Esophagus mucosa (tissue), 1 donor: ENCODE measurements at regions not wholly inside any gene's neighbourhood (a gene's known extent, or its start where the extent isn't known, plus 50 kb on each side); places are given as distances from the start of the nearest gene placed in this dataset.

ENCODE experiments used
- ATAC-seq: fragments of 200-7000 bp; cut with Tn5 transposase; one replicate; pipeline ENCODE4 v1.9.1; 2020
- donor health status: DM: yes; HTN: yes; CAD: no.

DNA sequence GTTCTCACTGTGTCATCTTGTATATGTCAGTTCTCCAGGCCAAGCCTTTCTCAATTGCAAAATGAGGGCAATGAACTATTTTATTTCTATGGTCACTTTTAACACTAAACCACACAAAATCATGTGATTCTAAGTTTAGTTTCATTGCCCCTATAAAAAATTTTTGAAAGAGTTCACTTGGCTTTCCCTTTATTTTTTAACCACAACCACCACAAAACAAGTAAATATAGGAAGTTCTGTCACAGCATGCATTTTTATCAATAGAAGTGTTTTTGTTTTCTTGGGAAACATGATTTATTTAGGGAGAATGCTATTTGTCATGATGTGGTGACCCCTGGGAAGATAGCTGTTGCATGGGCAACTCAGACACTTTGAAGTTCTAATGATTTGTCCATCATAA, 169.1 kb downstream of the CSNK1G3 start:
- no peak for ATAC-seq

DNA sequence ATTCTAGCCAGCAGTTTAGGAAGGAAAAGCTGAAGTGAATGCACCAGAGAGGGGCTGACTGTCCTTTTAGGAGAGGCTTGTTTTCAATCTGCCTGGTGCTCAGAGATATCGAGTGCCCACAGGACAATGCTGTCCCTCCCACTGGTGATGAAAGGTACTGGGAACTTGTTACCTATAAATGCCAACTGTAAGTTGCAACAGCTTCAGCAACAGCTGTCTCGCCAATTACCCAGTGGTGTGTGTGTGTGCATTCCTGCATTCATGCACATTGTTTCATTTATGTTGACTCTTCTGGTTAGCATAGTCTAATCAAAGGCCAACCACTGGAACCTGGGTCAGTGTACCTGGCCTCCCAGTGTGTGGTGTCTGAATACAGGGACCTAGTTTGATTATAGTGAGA, 161.1 kb downstream of the CSNK1G3 start:
- ATAC-seq, result no peak

GRCh38 chr5:123671711-123672456, 159.9 kb downstream of the CSNK1G3 start:
- no peak for ATAC-seq

DNA sequence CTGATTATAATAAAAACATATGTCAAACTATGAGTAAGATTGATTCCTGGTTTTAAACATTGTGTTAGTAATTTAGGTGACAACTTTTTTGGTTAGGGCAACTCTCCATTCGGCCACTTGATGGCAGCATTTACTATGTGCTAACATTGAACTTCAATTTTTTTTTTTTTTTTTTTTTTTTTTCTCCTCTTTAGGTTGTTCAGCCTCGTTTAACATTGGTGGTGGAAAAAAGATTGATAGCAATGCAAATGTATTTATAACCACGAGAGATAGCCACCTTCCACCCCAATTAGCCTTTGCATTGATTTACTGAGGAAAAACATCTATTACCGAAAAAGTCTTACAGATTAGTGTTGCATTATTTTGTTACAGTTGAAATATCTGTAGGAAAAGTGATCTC, 159.1 kb downstream of the CSNK1G3 start:
- ATAC-seq, result peak; percentile 23
